Stimulated activated CD4-positive, alpha-beta T cell treated with anti-CD3 and anti-CD28 coated beads, Interleukin-2, amount 100 ng/mL, for 48 hours (primary cell): ENCODE measurements at regions not wholly inside any gene's neighbourhood (a gene's known extent, or its start where the extent isn't known, plus 50 kb on each side); places are given as distances from the start of the nearest gene placed in this dataset.
"Not testable (repeated sequence)": the region's sequence is repeated elsewhere in the genome, so short reads cannot be mapped to it uniquely, and the experiment has no call there.

Experiments used
- DNase-seq, 2 donors: peaks; one replicate each; pipeline ENCODE4 v3.0.0-alpha.2; 2020

- no peak for DNase-seq
Observed at GRCh38 chrX:122241959-122242358, 942.1 kb upstream of the GRIA3 start.

DNA sequence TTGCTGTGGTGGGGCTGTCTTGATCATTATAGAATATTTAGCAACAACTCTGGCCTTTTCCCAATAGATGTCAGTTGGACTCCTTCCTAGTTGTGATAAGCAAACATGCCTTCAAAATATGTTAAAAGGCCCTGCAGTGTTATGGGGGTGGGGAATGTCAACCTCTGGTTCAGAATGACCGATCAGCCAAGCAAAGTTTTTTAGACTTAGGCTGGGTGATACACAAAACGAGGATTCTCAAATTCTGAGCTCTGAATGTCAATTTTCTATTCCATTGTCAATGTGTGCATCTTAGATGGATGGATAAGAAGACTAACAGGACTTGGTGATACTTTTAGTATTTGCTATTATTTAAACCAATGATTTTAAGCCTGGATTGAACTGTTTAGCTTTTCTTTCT is 940.0 kb upstream of the GRIA3 start:
- no peak for DNase-seq

GRCh38 chrX:122245175-122245574 is 938.9 kb upstream of the GRIA3 start:
- DNase-seq: no peak

- DNase-seq: no peak
Observed at GRCh38 chrX:122245943-122246342, 938.1 kb upstream of the GRIA3 start.

DNA sequence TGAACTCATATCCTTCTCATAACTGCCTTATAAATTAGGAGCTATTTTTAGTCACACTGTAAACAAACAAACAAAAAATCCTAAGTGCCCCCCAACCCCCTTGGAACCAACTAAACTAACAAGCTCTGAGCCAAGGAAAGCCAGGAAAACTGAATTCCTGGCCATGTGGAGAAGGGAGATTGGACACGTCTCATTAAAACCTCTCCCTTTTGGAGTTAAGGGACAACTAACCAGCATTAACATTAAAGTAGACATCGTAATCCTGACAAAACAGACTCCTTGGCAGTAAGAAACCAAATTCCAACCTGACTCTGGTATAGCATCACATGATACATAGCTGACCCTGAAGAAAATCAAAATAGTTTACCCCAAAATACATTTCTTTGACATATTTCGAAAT is 937.1 kb upstream of the GRIA3 start:
- DNase-seq: no peak

DNA sequence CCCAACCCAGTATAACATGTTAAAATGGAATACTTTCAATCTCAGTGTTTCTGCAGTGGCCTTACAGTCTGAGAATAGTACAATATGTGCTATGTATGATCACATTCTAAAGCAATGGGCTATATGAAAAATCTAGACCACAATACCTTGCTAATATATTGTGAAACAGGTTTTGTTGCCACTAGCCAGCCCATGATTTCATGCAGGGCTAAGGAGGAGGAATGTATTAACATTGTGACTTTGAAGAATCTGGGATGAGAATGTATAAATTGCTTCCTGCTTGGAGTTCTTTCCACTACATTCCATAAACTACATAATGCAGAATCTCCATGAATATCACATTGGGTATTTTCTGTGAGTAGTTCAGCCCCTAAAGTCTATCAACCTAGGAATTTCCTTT is 935.4 kb upstream of the GRIA3 start:
- DNase-seq: no peak

DNA sequence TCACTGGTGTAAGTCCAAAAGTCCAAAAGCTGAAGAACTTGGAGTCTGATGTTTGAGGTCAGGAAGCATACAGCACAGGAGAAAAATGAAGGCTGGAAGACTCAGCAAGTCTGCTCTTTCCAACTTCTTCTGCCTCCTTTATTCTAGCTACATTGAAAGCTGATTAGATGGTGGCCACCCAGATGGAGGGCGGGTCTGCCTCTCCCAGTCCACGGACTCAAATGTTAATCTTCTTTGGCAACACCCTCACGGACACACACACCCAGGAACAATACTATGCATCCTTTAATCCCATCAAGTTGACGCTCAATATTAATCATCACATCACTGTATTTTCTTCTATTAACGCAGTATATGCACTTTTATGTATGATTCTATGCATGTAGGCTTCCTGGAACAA is 931.6 kb upstream of the GRIA3 start:
- DNase-seq: no peak

DNA sequence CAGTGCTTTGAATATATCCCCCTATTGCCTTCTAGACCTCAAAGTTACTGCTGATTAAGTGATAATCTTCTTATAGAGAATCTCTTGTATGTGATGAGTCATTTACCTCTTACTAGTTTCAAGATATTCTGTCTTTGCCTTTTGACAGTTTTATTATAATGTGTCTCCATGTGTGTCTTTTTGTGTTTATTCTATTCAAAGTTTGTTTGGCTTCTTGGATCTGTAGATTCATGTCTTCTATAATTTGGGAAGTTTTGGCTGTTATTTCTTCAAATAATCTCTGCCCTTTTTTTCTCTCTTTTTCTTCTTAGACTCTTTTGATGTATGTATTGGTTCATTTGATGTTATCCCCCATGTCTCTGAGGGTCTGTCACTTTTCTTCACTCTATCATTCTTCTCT is 915.7 kb upstream of the GRIA3 start:
- no peak for DNase-seq

- DNase-seq: no peak
Observed at GRCh38 chrX:122269243-122269781, 914.8 kb upstream of the GRIA3 start.

DNA sequence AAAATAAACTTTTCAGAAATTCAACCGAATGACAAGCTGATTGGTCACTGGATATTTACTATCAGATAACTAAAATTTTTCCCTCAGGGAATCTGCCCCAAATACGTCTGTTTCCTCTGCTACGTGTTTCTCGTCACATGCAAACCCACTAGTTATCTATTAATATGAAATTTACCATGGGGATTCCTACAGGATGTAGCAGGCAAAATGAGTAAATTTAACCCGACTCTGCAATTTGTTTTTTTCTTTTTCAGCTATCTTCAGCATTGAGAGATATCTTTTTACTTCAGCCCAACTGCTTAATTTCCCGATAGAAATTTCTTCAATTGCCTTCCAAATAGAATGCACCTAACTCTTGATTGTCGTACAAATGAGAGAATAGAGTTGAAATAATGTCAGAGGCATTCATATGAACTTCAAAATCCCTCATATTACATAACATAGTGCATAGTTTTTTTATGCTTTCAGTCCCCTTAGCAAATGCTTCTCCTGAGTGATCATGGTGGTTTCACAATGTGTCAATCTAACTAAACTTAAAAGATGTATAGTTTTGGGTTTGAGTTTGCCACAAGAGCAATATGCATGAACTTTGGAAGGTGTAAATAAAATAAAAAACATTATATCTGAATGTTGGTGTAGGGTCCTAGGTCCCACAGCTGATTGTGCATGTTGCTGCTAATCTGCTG is 913.1 kb upstream of the GRIA3 start:
- no peak for DNase-seq

DNA sequence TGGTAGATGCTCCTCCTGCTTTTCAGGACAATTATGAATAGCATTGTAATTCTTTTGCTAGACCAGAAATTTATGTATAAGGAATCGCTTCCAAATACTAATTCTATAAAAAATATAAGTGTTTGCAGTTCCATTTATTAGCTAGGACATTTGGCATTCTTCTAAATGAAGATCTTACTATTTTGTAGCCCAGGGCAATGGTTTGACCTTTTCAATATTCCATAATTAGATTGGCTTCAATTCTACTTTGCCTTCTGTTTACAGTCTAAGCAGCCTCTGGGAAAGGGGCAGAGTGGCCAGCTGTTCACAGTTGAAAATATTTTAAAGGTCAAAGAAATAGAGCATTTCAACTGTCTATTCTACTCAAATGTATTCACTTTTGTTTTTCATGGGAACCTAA is 912.1 kb upstream of the GRIA3 start:
- DNase-seq: no peak

GRCh38 chrX:122279746-122280145 is 904.3 kb upstream of the GRIA3 start:
- DNase-seq: no peak

- not testable (repeated sequence) for DNase-seq
Observed at GRCh38 chrX:122299822-122300221, 884.3 kb upstream of the GRIA3 start.

- no peak for DNase-seq
Observed at GRCh38 chrX:122301491-122301890, 882.6 kb upstream of the GRIA3 start.

GRCh38 chrX:122303761-122304160 is 880.3 kb upstream of the GRIA3 start:
- DNase-seq: no peak

GRCh38 chrX:122344816-122345215 is 839.3 kb upstream of the GRIA3 start:
- no peak for DNase-seq

DNA sequence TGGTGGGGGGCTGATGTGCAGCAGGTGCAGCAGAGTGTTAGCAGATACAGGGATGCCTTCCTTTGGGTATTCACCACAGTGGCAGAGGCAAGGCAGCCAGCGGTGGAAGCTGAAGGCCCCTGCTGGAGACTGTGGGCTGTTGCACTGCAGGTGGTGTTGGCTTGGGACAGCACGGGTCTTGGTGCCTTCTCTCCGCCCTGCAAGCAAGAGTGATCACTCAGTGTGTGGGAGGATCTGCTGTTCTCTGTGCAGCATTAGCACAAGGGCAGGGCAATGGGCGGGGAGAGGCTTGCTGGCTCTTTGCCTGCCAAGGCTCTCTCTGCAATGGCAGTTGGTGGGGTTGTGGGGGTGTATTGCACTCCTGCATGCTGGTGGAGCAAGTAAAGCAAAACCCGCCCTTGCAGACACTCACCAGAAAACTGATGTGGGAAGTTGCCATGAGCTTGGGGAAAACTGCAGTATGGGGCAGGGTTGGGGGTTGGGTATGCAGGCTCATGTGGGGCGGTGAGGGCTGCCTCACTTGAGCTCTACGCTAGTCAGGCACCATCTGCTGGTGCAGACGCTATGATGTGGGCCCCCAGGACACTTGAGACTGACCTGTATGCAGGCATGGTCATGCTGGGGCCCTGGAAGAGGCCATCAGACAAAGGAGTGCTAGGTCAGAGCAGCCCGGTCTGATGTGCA is 820.8 kb upstream of the GRIA3 start:
- no peak for DNase-seq

GRCh38 chrX:122375533-122375932 is 808.5 kb upstream of the GRIA3 start:
- DNase-seq: not testable (repeated sequence)

DNA sequence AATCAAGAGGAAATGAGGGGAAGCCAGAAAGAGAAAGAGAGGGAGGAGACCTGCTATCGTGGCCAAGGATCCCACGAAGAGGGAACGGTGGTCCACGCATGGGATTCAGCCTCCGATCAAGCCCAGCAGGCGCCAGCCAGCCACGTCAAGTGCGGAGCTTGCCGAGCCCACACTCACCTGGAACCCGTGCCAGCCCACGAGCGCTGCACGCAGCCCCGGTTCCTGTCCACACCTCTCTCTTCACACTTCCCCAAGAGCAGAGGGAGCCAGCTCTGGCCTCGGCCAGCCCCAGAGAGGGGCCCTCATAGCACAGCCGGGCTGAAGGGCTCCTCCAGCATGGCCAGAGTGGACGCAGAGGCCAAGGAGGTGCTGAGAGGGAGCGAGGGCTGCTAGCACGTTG is 795.1 kb upstream of the GRIA3 start:
- DNase-seq: no peak

- DNase-seq: no peak
Observed at GRCh38 chrX:122418758-122419157, 765.3 kb upstream of the GRIA3 start.

DNA sequence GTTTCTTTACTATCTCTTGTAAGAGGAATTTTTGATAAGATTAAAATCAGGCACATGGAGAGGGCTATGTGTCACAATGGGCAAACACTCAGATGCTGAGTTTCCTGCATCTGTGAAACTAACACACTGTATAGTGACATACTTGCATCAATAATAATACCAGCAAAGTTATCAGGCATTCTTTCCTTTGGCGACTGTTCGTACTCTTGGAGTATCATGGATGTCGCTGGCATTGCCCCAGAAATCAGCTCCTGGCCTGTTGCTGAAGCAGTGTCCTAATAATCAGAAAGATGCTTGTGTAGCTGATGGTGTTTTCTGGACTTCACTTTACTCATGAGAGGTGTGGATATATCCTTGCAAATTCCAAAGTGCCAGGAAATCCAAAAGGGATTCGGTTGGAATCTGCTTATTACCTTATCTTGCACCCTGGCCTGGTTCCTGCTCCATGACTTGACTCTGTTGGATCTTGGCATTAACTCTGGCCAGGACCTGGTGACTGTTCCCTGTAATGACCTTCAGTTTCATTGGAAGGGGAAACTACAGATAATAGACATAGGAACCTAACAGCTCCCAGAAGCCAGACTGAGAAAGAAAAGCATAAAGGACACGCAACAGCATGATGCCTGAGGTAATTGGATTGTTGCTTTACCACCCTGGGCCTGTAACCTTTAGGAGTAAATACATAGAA is 762.5 kb upstream of the GRIA3 start:
- DNase-seq: no peak

DNA sequence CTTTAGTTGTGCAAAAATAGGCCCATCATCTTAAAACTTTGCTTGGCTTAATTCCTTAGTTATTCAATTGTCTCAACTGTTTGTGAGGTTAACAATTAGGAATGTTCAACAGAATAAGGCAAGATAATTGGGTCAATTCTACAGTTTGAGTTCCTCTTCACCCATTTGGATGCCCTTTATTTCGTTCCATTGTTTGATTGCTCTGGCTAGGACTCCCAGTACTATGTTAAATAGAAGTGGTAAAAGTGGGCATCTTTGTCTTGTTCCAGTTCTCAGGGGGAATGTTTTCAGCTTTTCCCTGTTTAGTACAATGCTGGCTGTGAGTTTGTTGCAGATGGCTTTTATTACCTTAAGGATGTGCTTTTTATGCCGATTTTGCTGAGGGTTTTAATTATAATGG is 761.5 kb upstream of the GRIA3 start:
- no peak for DNase-seq

DNA sequence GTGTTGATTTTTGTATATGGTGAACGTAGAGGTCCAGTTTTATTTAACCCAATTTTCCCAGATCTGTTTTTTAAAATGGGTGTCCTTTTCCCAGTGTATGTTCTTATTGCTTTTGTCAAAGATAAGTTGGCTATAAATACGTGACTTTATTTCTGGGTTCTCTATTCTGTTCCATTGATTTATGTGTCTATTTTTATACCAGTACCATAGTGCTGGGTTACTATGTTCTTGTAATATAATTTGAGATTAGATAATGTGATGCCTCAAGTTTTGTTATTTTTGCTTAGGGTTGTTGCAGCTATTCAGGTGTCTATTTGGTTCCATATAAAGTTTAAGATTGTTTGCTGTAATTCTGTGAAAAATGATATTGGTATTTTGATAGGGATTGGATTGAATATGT is 749.1 kb upstream of the GRIA3 start:
- no peak for DNase-seq

DNA sequence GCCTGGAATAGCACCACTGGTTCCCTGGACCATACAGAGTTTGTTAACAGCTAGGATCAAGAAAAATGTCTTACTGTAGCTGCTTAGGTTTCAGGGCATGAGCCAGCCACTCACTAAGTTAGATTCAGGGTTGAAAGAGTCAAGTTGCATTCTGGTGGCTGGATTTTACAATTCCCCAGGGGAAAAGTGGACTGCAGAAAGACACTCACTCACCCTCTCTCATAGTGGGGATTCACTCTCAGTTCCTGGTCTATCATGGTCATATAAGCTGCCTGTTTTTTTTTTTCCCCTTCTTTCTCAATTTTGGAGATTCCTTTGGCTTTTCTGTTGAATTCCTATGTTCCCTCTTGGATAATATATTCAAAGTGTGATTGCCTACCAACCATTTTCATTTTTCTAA is 744.2 kb upstream of the GRIA3 start:
- no peak for DNase-seq
